ENCODE measurements at regions not wholly inside any gene's neighbourhood (a gene's known extent, or its start where the extent isn't known, plus 50 kb on each side); places are given as distances from the start of the nearest gene placed in this dataset.

GRCh38 chrX:17984415-17984814 lies 123.3 kb upstream of the RAI2 start:
- Histone ChIP-seq H3F3A (ENCODE audit: insufficient read depth, low read length, poor library complexity, severe bottlenecking) (no peaks in the 10 kb centered on the region), H3K9me3 (ENCODE audit: low read length) (no peaks in the 10 kb centered on the region)

GRCh38 chrX:17983389-17983788 lies 122.3 kb upstream of the RAI2 start:
- H3K9ac ChIP-seq (ENCODE audit: low read length) = no peak overlapping the region
- H3K4me2 ChIP-seq (ENCODE audit: low read length) = no peak overlapping the region
- no peaks in the 10 kb centered on the region for H4K20me1 ChIP-seq (ENCODE audit: insufficient read depth)
- no peak for TF ChIP-seq RAD21 (conservative IDR thresholded peaks at IDR 0.05)
- no peak for TF ChIP-seq EP300 (conservative IDR thresholded peaks at IDR 0.05; ENCODE audit: poor library complexity, severe bottlenecking)
- no peak for TF ChIP-seq TAF1 (IDR thresholded peaks at IDR 0.05; ENCODE audit: low read depth)
- no peak for TF ChIP-seq POLR2AphosphoS5 (IDR thresholded peaks at IDR 0.05)
- no peak for TF ChIP-seq EZH2 (IDR thresholded peaks at IDR 0.05; ENCODE audit: borderline replicate concordance, insufficient read depth, low read length, poor library complexity, severe bottlenecking)
- no peak for TF ChIP-seq SMC3 (conservative IDR thresholded peaks at IDR 0.05; ENCODE audit: poor library complexity)
- H3F3A ChIP-seq (ENCODE audit: insufficient read depth, low read length, poor library complexity, severe bottlenecking) = no peaks in the 10 kb centered on the region
- H3K4me3 ChIP-seq (ENCODE audit: low read length) = no peak overlapping the region
- H3K9me3 ChIP-seq (ENCODE audit: low read length) = no peaks in the 10 kb centered on the region
- H3K79me2 ChIP-seq (replicated peaks; ENCODE audit: insufficient read depth, low read length) = no peaks in the 10 kb centered on the region
- no peaks in the 10 kb centered on the region for H3K27me3 ChIP-seq (ENCODE audit: insufficient read depth, low read depth, low read length)
- H3K27ac ChIP-seq (ENCODE audit: low read length) = no peak overlapping the region
- no peaks in the 10 kb centered on the region for H3K36me3 ChIP-seq (ENCODE audit: insufficient read depth, low read length)
- H3K9me2 ChIP-seq (ENCODE audit: insufficient read depth, low read length) = no peaks in the 10 kb centered on the region
- no peak overlapping the region for H2AFZ ChIP-seq (ENCODE audit: low read depth, low read length)

More at GRCh38 chrX:17984415-17984814, 123.3 kb upstream of the RAI2 start:
- no peak overlapping the region for H3K9ac ChIP-seq (ENCODE audit: low read length)
- H3K4me2 ChIP-seq (ENCODE audit: low read length) = no peak overlapping the region
- no peaks in the 10 kb centered on the region for H3K79me2 ChIP-seq (replicated peaks; ENCODE audit: insufficient read depth, low read length)
- no peaks in the 10 kb centered on the region for H3K27me3 ChIP-seq (ENCODE audit: insufficient read depth, low read depth, low read length)
- no peaks in the 10 kb centered on the region for H3K36me3 ChIP-seq (ENCODE audit: insufficient read depth, low read length)
- no peak overlapping the region for H3K27ac ChIP-seq (ENCODE audit: low read length)
- TF ChIP-seq EZH2 (IDR thresholded peaks at IDR 0.05; ENCODE audit: borderline replicate concordance, insufficient read depth, low read length, poor library complexity, severe bottlenecking) (no peak), POLR2AphosphoS5 (IDR thresholded peaks at IDR 0.05) (no peak), RAD21 (conservative IDR thresholded peaks at IDR 0.05) (no peak), EP300 (conservative IDR thresholded peaks at IDR 0.05; ENCODE audit: poor library complexity, severe bottlenecking) (no peak), MXI1 (conservative IDR thresholded peaks at IDR 0.05; ENCODE audit: poor library complexity, severe bottlenecking) (no peak), TAF1 (IDR thresholded peaks at IDR 0.05; ENCODE audit: low read depth) (no peak), CTCF (IDR thresholded peaks at IDR 0.05; ENCODE audit: poor library complexity, severe bottlenecking) (no peak), SMC3 (conservative IDR thresholded peaks at IDR 0.05; ENCODE audit: poor library complexity) (no peak)
- TF ChIP-seq, protein P1, sequence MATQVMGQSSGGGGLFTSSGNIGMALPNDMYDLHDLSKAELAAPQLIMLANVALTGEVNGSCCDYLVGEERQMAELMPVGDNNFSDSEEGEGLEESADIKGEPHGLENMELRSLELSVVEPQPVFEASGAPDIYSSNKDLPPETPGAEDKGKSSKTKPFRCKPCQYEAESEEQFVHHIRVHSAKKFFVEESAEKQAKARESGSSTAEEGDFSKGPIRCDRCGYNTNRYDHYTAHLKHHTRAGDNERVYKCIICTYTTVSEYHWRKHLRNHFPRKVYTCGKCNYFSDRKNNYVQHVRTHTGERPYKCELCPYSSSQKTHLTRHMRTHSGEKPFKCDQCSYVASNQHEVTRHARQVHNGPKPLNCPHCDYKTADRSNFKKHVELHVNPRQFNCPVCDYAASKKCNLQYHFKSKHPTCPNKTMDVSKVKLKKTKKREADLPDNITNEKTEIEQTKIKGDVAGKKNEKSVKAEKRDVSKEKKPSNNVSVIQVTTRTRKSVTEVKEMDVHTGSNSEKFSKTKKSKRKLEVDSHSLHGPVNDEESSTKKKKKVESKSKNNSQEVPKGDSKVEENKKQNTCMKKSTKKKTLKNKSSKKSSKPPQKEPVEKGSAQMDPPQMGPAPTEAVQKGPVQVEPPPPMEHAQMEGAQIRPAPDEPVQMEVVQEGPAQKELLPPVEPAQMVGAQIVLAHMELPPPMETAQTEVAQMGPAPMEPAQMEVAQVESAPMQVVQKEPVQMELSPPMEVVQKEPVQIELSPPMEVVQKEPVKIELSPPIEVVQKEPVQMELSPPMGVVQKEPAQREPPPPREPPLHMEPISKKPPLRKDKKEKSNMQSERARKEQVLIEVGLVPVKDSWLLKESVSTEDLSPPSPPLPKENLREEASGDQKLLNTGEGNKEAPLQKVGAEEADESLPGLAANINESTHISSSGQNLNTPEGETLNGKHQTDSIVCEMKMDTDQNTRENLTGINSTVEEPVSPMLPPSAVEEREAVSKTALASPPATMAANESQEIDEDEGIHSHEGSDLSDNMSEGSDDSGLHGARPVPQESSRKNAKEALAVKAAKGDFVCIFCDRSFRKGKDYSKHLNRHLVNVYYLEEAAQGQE (IDR thresholded peaks at IDR 0.05; ENCODE audit: borderline replicate concordance) = no peak
- H3K4me3 ChIP-seq (ENCODE audit: low read length) = no peak overlapping the region
- no peaks in the 10 kb centered on the region for H3K9me2 ChIP-seq (ENCODE audit: insufficient read depth, low read length)
- H2AFZ ChIP-seq (ENCODE audit: low read depth, low read length) = no peak overlapping the region
- H4K20me1 ChIP-seq (ENCODE audit: insufficient read depth) = no peaks in the 10 kb centered on the region
